ENCODE measurements at regions not wholly inside any gene's neighbourhood (a gene's known extent, or its start where the extent isn't known, plus 50 kb on each side); places are given as distances from the start of the nearest gene placed in this dataset.

- no peaks in the 10 kb centered on the region for H3K36me3 ChIP-seq (ENCODE audit: control insufficient read depth in 2 of 2, insufficient read depth in 2 of 2, low read length in 1 of 2)
- ATAC-seq, result no peak
- RAD21 ChIA-PET (ENCODE audit: unreplicated experiment), result no interaction called here
- H3K27ac ChIP-seq (ENCODE audit: control insufficient read depth, insufficient read depth), result no peak overlapping the region
- BruUV-seq (replicated peaks), result no TSS peak
- in situ Hi-C loops (cut with MboI) (no loop called here), intact Hi-C loops (cut with micrococcal nuclease; ENCODE audit: unreplicated experiment) (no loop called here)
- no peaks in the 10 kb centered on the region for H3K4me1 ChIP-seq (ENCODE audit: control insufficient read depth, insufficient read depth, low read length)
- no peak overlapping the region for H3K4me2 ChIP-seq (ENCODE audit: control insufficient read depth, insufficient read depth)
- no peaks in the 10 kb centered on the region for H3K79me2 ChIP-seq (ENCODE audit: control insufficient read depth, insufficient read depth, low read length)
- WGBS (ENCODE audit: insufficient coverage, insufficient replicate concordance, low lambda C conversion rate, missing lambda C conversion rate), result 60% methylated on average over 4 of the region's 4 CpGs
- H3K9me3 ChIP-seq (replicated peaks; ENCODE audit: control insufficient read depth, insufficient read depth, low read length), result no peaks in the 10 kb centered on the region
- CTCF ChIA-PET, result no interaction called here
- no peak for TF ChIP-seq PML (IDR thresholded peaks at IDR 0.05; ENCODE audit: low read length)
- no peak for TF ChIP-seq MTA2 (IDR thresholded peaks at IDR 0.05; ENCODE audit: low read depth)
- no peak for TF ChIP-seq ZSCAN29 (IDR thresholded peaks at IDR 0.05)
- no peak for TF ChIP-seq ETV6 (conservative IDR thresholded peaks at IDR 0.05 in 1 of 2, IDR thresholded peaks at IDR 0.05 in 1 of 2; ENCODE audit: borderline replicate concordance in 1 of 2, low read depth in 1 of 2)
- no peak for TF ChIP-seq NFYA (IDR thresholded peaks at IDR 0.05; ENCODE audit: borderline replicate concordance, low read depth, low read length)
- TF ChIP-seq TCF12 (IDR thresholded peaks at IDR 0.05; ENCODE audit: low read depth, low read length), result no peak
- no peak for TF ChIP-seq CHD2 (IDR thresholded peaks at IDR 0.05; ENCODE audit: borderline replicate concordance, low read depth, low read length)
- TF ChIP-seq ESRRA (IDR thresholded peaks at IDR 0.05; ENCODE audit: low read length), result no peak
- no peak for TF ChIP-seq SPI1 (IDR thresholded peaks at IDR 0.05; ENCODE audit: borderline replicate concordance, insufficient read depth, low read depth, low read length)
- TF ChIP-seq IRF5 (IDR thresholded peaks at IDR 0.05; ENCODE audit: borderline replicate concordance), result no peak
- TF ChIP-seq RAD21 (IDR thresholded peaks at IDR 0.05; ENCODE audit: insufficient read depth, low read depth, low read length), result no peak
- TF ChIP-seq MAX (IDR thresholded peaks at IDR 0.05; ENCODE audit: low read depth, low read length), result no peak
- no peak for TF ChIP-seq ZNF207 (IDR thresholded peaks at IDR 0.05; ENCODE audit: borderline replicate concordance)
- TF ChIP-seq ZNF592 (IDR thresholded peaks at IDR 0.05), result no peak
- TF ChIP-seq JUNB (IDR thresholded peaks at IDR 0.05), result no peak
- no peak for TF ChIP-seq PAX8 (IDR thresholded peaks at IDR 0.05)
- no peak for TF ChIP-seq KAT2A (conservative IDR thresholded peaks at IDR 0.05; ENCODE audit: control insufficient read depth, low read depth, low read length)
- TF ChIP-seq RAD51 (IDR thresholded peaks at IDR 0.05), result no peak
- no peak for TF ChIP-seq ZNF622 (IDR thresholded peaks at IDR 0.05)
- no peak for TF ChIP-seq NBN (IDR thresholded peaks at IDR 0.05)
- H2AFZ ChIP-seq (ENCODE audit: control insufficient read depth, low read depth, low read length), result no peak overlapping the region
- no peak overlapping the region for H3K4me3 ChIP-seq
- POLR2A ChIA-PET, result no interaction called here
- SMC1A ChIA-PET (ENCODE audit: uncharacterized antibody, unreplicated experiment), result no interaction called here
- no peaks in the 10 kb centered on the region for H3K27me3 ChIP-seq (replicated peaks in 1 of 2; ENCODE audit: control insufficient read depth in 2 of 2, insufficient read depth in 2 of 2, low read length in 1 of 2)
- no peak overlapping the region for H3K9ac ChIP-seq (ENCODE audit: control insufficient read depth, insufficient read depth, low read length)
- FAIRE-seq, result no peak
- DNase-seq (ENCODE audit: low read depth, low spot score), result no peak
- H4K20me1 ChIP-seq (ENCODE audit: control insufficient read depth, insufficient read depth), result no peaks in the 10 kb centered on the region
Measured at GRCh38 chr20:52459150-52459549, 267.6 kb upstream of the ZFP64 start.

Measured in GM12878 (cell line).